Endothelial cell of umbilical vein (primary cell): ENCODE measurements at regions not wholly inside any gene's neighbourhood (a gene's known extent, or its start where the extent isn't known, plus 50 kb on each side); places are given as distances from the start of the nearest gene placed in this dataset.

Experiments
- BruUV-seq: library from RNA; stranded (reverse); fragments of 400-500 nt; replicated peaks from 2 replicates; lab custom pipeline; 2021; lab: Mats Ljungman, UMichigan
- CTCF ChIA-PET: fragments of 300-600, 350-600 bp; sonication (Branson Sonifier 250); formaldehyde crosslinking; loops from one replicate; lab custom pipeline; 2021; ENCODE audit warnings: antibody characterized with exemption, inconsistent platforms; lab: Charles Lee
- POLR2A ChIA-PET: fragments of 300-600, 350-600 bp; sonication (Branson Sonifier 250); formaldehyde crosslinking; loops from one replicate; lab custom pipeline; 2021; ENCODE audit warnings: antibody characterized with exemption, inconsistent platforms; lab: Charles Lee
- DNase-seq: peaks from one replicate; pipeline ENCODE4 v3.0.0-alpha.2; 2011; ENCODE audit warnings: low read depth, low spot score
- FAIRE-seq: peaks from 2 replicates; lab custom pipeline; 2011; peaks lifted over from hg19 to GRCh38; lab: Jason Lieb, UNC
- H2AFZ ChIP-seq: 2 replicates; pipeline ENCODE4 v1.6.0; 2012; ENCODE audit warnings: low read depth, low read length, control low read depth, inconsistent platforms
- H3K27ac ChIP-seq: 2 replicates; pipeline ENCODE4 v1.5.1; 2011; ENCODE audit warnings: low read depth, mild to moderate bottlenecking, control low read depth, low read length, moderate library complexity; ENCODE audit not compliant: insufficient read depth
- H3K27me3 ChIP-seq, 2 experiments: 2 replicates each; pipeline versions ENCODE4 v1.6.0 to v1.6.1; 2011; ENCODE audit warnings: low read length in 2 of 2, mixed read lengths in 1 of 2; ENCODE audit not compliant: control insufficient read depth in 2 of 2, insufficient read depth in 2 of 2
- H3K36me3 ChIP-seq, 2 experiments: 2 replicates in 1 of 2; 3 replicates in 1 of 2; pipeline ENCODE4 v1.5.1; 2011; ENCODE audit warnings: low read length in 2 of 2, mild to moderate bottlenecking in 1 of 2, moderate library complexity in 1 of 2; ENCODE audit not compliant: control insufficient read depth in 2 of 2, insufficient read depth in 2 of 2; ENCODE audit errors: extremely low read depth in 1 of 2
- H3K4me1 ChIP-seq: 3 replicates; pipeline ENCODE4 v1.5.1; 2011; ENCODE audit warnings: mild to moderate bottlenecking, low read length; ENCODE audit not compliant: control insufficient read depth, insufficient read depth; ENCODE audit errors: extremely low read depth
- H3K4me2 ChIP-seq: 2 replicates; pipeline ENCODE4 v1.6.1; 2011; ENCODE audit warnings: low read length, control low read depth, mixed read lengths; ENCODE audit not compliant: insufficient read depth
- H3K4me3 ChIP-seq, 3 experiments: fragments of 200-600 bp in 1 of 3; sonication (generic), shearing (Covaris generic) in 1 of 3; replicated peaks in 1 of 3; 2 replicates each; pipeline ENCODE4 v1.5.1; 2011 to 2016; ENCODE audit warnings: control low read depth in 3 of 3, low read length in 3 of 3, mild to moderate bottlenecking in 2 of 3, inconsistent platforms in 1 of 3, low read depth in 1 of 3, moderate library complexity in 1 of 3; ENCODE audit not compliant: insufficient read depth in 1 of 3
- H3K79me2 ChIP-seq: 2 replicates; pipeline ENCODE4 v1.6.0; 2012; ENCODE audit warnings: low read length, inconsistent platforms; ENCODE audit not compliant: control insufficient read depth, insufficient read depth
- H3K9ac ChIP-seq: replicated peaks from 2 replicates; pipeline ENCODE3; 2011; ENCODE audit warnings: low read length, control low read depth; ENCODE audit not compliant: insufficient read depth; ENCODE audit errors: extremely low read depth
- H3K9me1 ChIP-seq: replicated peaks from 3 replicates; pipeline ENCODE4 v1.6.0; 2011; ENCODE audit warnings: mild to moderate bottlenecking, low read length; ENCODE audit not compliant: control insufficient read depth, insufficient read depth; ENCODE audit errors: extremely low read depth
- H3K9me3 ChIP-seq: replicated peaks from 2 replicates; pipeline ENCODE4 v1.5.1; 2012; ENCODE audit warnings: low read length, inconsistent platforms; ENCODE audit not compliant: control insufficient read depth, insufficient read depth
- H4K20me1 ChIP-seq: replicated peaks from 2 replicates; pipeline ENCODE3; 2011; ENCODE audit warnings: mild to moderate bottlenecking, low read length; ENCODE audit not compliant: control insufficient read depth, insufficient read depth; ENCODE audit errors: extremely low read depth
- CTCF ChIP-seq, 2 donors: IDR thresholded peaks; 1 replicate in 1 of 2; 2 replicates in 1 of 2; pipeline ENCODE4 v1.5.1; 2011; ENCODE audit warnings: low read length in 2 of 2, mild to moderate bottlenecking in 2 of 2, moderate library complexity in 2 of 2, control low read depth in 1 of 2, inconsistent platforms in 1 of 2, low read depth in 1 of 2; ENCODE audit not compliant: insufficient read depth in 1 of 2; ENCODE audit errors: extremely low read depth in 1 of 2
- EZH2 ChIP-seq: IDR thresholded peaks from 2 replicates; pipeline ENCODE4 v1.6.1; 2012; ENCODE audit warnings: borderline replicate concordance, low read depth, mild to moderate bottlenecking, moderate library complexity, low read length, inconsistent platforms; ENCODE audit not compliant: severe bottlenecking
- FOS ChIP-seq: IDR thresholded peaks from 2 replicates; pipeline ENCODE4 v1.6.1; 2011; ENCODE audit warnings: mild to moderate bottlenecking, low read length, moderate library complexity, borderline replicate concordance; ENCODE audit not compliant: insufficient read depth
- GATA2 ChIP-seq: IDR thresholded peaks from 2 replicates; pipeline ENCODE4 v1.7.0; 2011; ENCODE audit warnings: low read depth, mild to moderate bottlenecking, moderate library complexity, mixed read lengths, low read length; ENCODE audit not compliant: insufficient read length, insufficient read depth
- JUN ChIP-seq: IDR thresholded peaks from 2 replicates; pipeline ENCODE4 v1.6.1; 2011; ENCODE audit warnings: borderline replicate concordance, low read depth; ENCODE audit not compliant: insufficient read length, insufficient read depth
- MAX ChIP-seq: IDR thresholded peaks from 2 replicates; pipeline ENCODE4 v1.6.1; 2011; ENCODE audit not compliant: insufficient read depth, insufficient read length
- MYC ChIP-seq: IDR thresholded peaks from one replicate; pipeline ENCODE4 v1.6.1; 2011; ENCODE audit warnings: mild to moderate bottlenecking, low read depth, low read length
- POLR2A ChIP-seq: IDR thresholded peaks from 2 replicates; pipeline ENCODE4 v1.6.1; 2012; ENCODE audit warnings: low read depth, mild to moderate bottlenecking, control low read depth, low read length
- POLR2AphosphoS5 ChIP-seq: IDR thresholded peaks from 2 replicates; pipeline ENCODE4 v1.6.1; 2012; ENCODE audit warnings: low read depth, mild to moderate bottlenecking, control low read depth, low read length, moderate library complexity; ENCODE audit not compliant: insufficient read depth
- dilution Hi-C: fragments of 300-500 bp; cut with MboI; formaldehyde crosslinking; loops from one replicate; pipeline ENCODE4 v1.15.0; 2019; ENCODE audit warnings: low sequenced_read_pairs; ENCODE audit not compliant: extremely low pct_ligation_motif_present
- intact Hi-C: fragments of 100-400 bp; cut with micrococcal nuclease; formaldehyde crosslinking; loops from one replicate; pipeline ENCODE4 v1.10.0; 2022

- Histone ChIP-seq H3K9ac (no peak overlapping the region), H4K20me1 (no peaks in the 10 kb centered on the region), H2AFZ (no peak overlapping the region), H3K36me3 (no peaks in the 10 kb centered on the region), H3K79me2 (no peaks in the 10 kb centered on the region), H3K27ac (no peak overlapping the region), H3K9me1 (no peaks in the 10 kb centered on the region), H3K4me3 (no peak overlapping the region), H3K27me3 (no peaks in the 10 kb centered on the region), H3K4me1 (no peaks in the 10 kb centered on the region), H3K9me3 (no peaks in the 10 kb centered on the region), H3K4me2 (no peak overlapping the region)
- intact Hi-C loops (no loop called here), dilution Hi-C loops (no loop called here)
- CTCF ChIA-PET = no interaction called here
- no peak for DNase-seq
- TF ChIP-seq CTCF (IDR thresholded peaks at IDR 0.05; ENCODE audit: extremely low read depth in 1 of 2, insufficient read depth in 1 of 2, low read depth in 1 of 2, low read length in 2 of 2) (no peak), EZH2 (no peak), GATA2 (no peak), MAX (no peak)
- no peak for FAIRE-seq
- POLR2A ChIA-PET = no interaction called here
- no TSS peak for BruUV-seq
These were observed 346.3 kb upstream of the CDH11 start for GRCh38 chr16:65468133-65468532.

GRCh38 chr16:65463652-65464260 is 341.9 kb upstream of the CDH11 start:
- H3K4me1 ChIP-seq = no peaks in the 10 kb centered on the region
- ChIA-PET POLR2A (no interaction called here), CTCF (no interaction called here)
- H3K27ac ChIP-seq = no peak overlapping the region
- no peaks in the 10 kb centered on the region for H3K9me3 ChIP-seq
- H3K79me2 ChIP-seq = no peaks in the 10 kb centered on the region
- no TSS peak for BruUV-seq
- TF ChIP-seq POLR2A (no peak), CTCF (IDR thresholded peaks at IDR 0.05; ENCODE audit: extremely low read depth in 1 of 2, insufficient read depth in 1 of 2, low read depth in 1 of 2, low read length in 2 of 2) (no peak), GATA2 (no peak), EZH2 (no peak), MYC (no peak), POLR2AphosphoS5 (no peak), JUN (no peak), FOS (no peak), MAX (no peak)
- H3K4me2 ChIP-seq = no peak overlapping the region
- dilution Hi-C loops = no loop called here
- H2AFZ ChIP-seq = no peak overlapping the region
- H3K9ac ChIP-seq = no peak overlapping the region
- H3K27me3 ChIP-seq = no peaks in the 10 kb centered on the region
- no peaks in the 10 kb centered on the region for H3K36me3 ChIP-seq
- H3K9me1 ChIP-seq = no peaks in the 10 kb centered on the region
- H3K4me3 ChIP-seq = no peak overlapping the region
- intact Hi-C loops = no loop called here
- H4K20me1 ChIP-seq = no peaks in the 10 kb centered on the region
- DNase-seq (no peak), FAIRE-seq (no peak)
